Ishikawa (cell line): ENCODE measurements at regions not wholly inside any gene's neighbourhood (a gene's known extent, or its start where the extent isn't known, plus 50 kb on each side); places are given as distances from the start of the nearest gene placed in this dataset.

Experiments used
- CEBPB ChIP-seq: IDR thresholded peaks from 2 replicates; pipeline ENCODE4 v1.6.1; 2012
- CREB1 ChIP-seq: IDR thresholded peaks from 2 replicates; pipeline ENCODE4 v1.6.1; 2012; ENCODE audit warnings: low read depth
- EGR1 ChIP-seq: IDR thresholded peaks from 2 replicates; pipeline ENCODE4 v1.6.1; 2012
- EP300 ChIP-seq: IDR thresholded peaks from 2 replicates; pipeline ENCODE4 v1.6.1; 2012; ENCODE audit warnings: borderline replicate concordance
- FOXM1 ChIP-seq: IDR thresholded peaks from 2 replicates; pipeline ENCODE4 v1.6.1; 2012; ENCODE audit warnings: low read depth, borderline replicate concordance
- MAX ChIP-seq: IDR thresholded peaks from 2 replicates; pipeline ENCODE4 v1.6.1; 2012
- NFIC ChIP-seq: IDR thresholded peaks from 2 replicates; pipeline ENCODE4 v1.6.1; 2012
- RAD21 ChIP-seq: IDR thresholded peaks from 2 replicates; pipeline ENCODE4 v1.6.1; 2012; ENCODE audit warnings: low read depth
- REST ChIP-seq: IDR thresholded peaks from 2 replicates; pipeline ENCODE4 v1.6.1; 2012; ENCODE audit warnings: low read depth, mild to moderate bottlenecking
- TAF1 ChIP-seq: IDR thresholded peaks from 2 replicates; pipeline ENCODE4 v1.6.1; 2012; ENCODE audit warnings: low read depth, mild to moderate bottlenecking
- TCF12 ChIP-seq: IDR thresholded peaks from 2 replicates; pipeline ENCODE4 v1.6.1; 2012; ENCODE audit warnings: low read depth
- TEAD4 ChIP-seq: IDR thresholded peaks from 2 replicates; pipeline ENCODE4 v1.6.1; 2012
- YY1 ChIP-seq: IDR thresholded peaks from 2 replicates; pipeline ENCODE4 v1.6.1; 2012; ENCODE audit warnings: low read depth
- ZBTB7A ChIP-seq: IDR thresholded peaks from 2 replicates; pipeline ENCODE4 v1.6.1; 2012; ENCODE audit warnings: low read depth
- TF ChIP-seq, protein P1 (sequence below): IDR thresholded peaks from 2 replicates; pipeline ENCODE4 v1.6.1; 2012

DNA sequence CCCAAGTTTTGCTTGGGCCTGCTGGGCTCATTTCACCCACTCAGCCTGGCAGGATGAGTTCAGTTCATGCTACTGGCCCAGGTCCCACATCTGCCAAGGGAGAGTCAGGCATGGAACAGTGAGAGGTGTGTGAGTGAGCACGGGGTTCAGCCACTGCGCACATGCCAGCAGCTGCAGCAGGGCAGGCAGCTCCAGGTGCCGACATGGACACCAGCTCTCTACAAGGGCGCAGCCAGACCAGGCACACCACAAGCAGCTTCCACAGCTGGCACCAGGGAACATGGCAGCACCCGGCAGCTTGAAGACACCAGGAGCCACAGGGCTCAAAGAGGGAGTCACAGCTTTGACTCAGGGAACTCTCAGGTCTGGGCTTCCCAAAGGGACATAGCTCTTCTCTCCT lies 938.0 kb downstream of the SORCS3 start:
- TF ChIP-seq CEBPB (no peak), FOXM1 (no peak), TCF12 (no peak), YY1 (no peak), EGR1 (no peak), TAF1 (no peak)
- TF ChIP-seq, protein P1, sequence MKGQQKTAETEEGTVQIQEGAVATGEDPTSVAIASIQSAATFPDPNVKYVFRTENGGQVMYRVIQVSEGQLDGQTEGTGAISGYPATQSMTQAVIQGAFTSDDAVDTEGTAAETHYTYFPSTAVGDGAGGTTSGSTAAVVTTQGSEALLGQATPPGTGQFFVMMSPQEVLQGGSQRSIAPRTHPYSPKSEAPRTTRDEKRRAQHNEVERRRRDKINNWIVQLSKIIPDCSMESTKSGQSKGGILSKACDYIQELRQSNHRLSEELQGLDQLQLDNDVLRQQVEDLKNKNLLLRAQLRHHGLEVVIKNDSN, result no peak

DNA sequence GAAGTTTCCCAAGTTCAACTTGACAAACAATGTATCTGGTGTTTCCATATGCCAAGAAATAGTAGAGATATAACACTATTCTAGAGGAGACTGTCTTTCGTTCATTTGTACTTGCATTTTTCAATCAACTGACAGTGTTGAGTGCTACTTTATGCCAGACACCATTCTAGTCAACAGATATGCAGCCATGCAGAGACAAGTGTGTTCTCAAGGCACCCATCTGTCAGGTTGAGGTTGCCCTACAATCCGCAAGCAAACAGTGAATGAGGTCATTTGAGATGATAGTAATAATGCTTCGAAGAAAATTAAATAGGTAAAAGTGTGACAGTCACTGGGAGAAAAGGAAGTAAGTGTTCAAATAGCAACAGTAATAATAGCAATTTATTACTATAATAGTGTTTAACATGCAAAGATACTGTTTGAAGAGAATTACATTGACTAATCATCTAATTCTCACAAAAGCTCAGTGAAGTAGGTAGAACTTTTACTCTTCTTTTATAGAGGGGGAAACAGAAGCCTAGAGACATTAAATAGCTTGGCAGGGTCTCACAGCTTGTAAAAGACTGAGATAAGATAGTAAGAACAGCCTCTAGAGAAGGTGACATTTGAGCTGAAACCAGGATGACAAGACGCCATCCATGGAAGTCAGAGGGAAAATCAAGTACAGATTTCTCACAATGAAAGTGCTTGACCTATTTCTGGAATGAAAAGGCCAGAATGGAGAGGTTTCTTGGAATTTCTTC lies 936.9 kb downstream of the SORCS3 start:
- no peak for TF ChIP-seq REST

- TF ChIP-seq REST, result no peak
- TF ChIP-seq CEBPB, result no peak
- TF ChIP-seq RAD21, result no peak
- TF ChIP-seq, protein P1, result no peak
- TF ChIP-seq TCF12, result no peak
These were observed 918.4 kb downstream of the SORCS3 start for GRCh38 chr10:105559333-105560097.

DNA sequence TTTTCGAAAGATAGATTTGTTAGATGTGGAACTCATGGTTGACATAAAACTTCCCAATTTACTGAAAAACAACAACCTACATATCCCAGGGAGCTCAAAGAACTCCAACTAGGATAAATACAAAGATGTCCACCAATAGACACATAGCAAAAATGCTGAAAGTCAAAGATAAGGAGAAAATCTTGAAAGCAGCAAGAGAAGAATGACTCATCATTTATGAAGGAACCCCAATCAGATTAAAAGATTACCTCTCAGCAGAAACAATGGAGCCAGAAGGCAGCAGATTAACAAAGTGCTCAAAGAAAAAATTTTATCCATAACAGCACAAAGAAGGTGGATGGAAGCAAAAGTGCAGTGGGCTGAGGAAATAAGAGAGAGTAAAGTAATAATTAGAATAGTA lies 908.6 kb downstream of the SORCS3 start:
- no peak for TF ChIP-seq CEBPB
- TF ChIP-seq REST, result no peak
- no peak for TF ChIP-seq YY1
- TF ChIP-seq EP300, result no peak
- TF ChIP-seq NFIC, result no peak
- TF ChIP-seq TAF1, result no peak
- TF ChIP-seq EGR1, result no peak
- no peak for TF ChIP-seq ZBTB7A
- no peak for TF ChIP-seq TEAD4
- TF ChIP-seq, protein P1, result no peak
- no peak for TF ChIP-seq CREB1
- TF ChIP-seq RAD21, result no peak
- TF ChIP-seq FOXM1, result no peak
- no peak for TF ChIP-seq MAX
- no peak for TF ChIP-seq TCF12

DNA sequence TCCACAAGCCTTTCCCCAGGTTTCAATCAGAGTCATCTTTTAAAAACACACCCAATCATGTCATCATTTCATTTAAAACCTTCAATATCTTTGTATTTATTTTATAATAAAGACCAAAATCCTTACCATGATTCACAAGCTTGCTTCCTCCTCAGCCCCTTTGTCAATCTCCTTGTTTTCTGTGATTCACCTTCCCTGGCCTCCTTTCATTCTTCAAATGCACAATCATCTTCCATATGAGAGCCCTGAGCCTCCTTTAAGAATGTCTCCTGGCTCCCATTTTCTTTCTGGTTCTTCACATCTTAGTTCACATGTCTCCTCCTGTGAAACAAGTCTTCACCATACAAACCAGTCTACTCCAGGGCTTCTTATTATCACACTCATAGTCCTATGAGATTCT lies 904.0 kb downstream of the SORCS3 start:
- TF ChIP-seq, protein P1, result no peak
